ENCODE measurements at regions not wholly inside any gene's neighbourhood (a gene's known extent, or its start where the extent isn't known, plus 50 kb on each side); places are given as distances from the start of the nearest gene placed in this dataset.

- TF ChIP-seq CTCF (IDR thresholded peaks at IDR 0.05 in 2 of 3, conservative IDR thresholded peaks at IDR 0.05 in 1 of 3; ENCODE audit: borderline replicate concordance in 1 of 3, insufficient read depth in 1 of 3, low read depth in 2 of 3, low read length in 2 of 3) (peak in 2 of 3 experiments; percentile 21 to 34; a peak in 2 of 6 replicates), POLR2A (IDR thresholded peaks at IDR 0.05; ENCODE audit: borderline replicate concordance, extremely low read depth, insufficient read depth, insufficient read length) (no peak), ZNF274 (IDR thresholded peaks at IDR 0.05; ENCODE audit: low read depth, low read length) (no peak), SP1 (IDR thresholded peaks at IDR 0.05; ENCODE audit: low read depth) (no peak), POLR2AphosphoS5 (IDR thresholded peaks at IDR 0.05; ENCODE audit: low read depth, low read length) (no peak), ZBTB33 (IDR thresholded peaks at IDR 0.05; ENCODE audit: extremely low read depth, insufficient replicate concordance, low read length) (no peak)
Measured at GRCh38 chr20:62540504-62540903, 64.7 kb upstream of the GATA5 start.
